SK-N-SH (cell line): ENCODE measurements at regions not wholly inside any gene's neighbourhood (a gene's known extent, or its start where the extent isn't known, plus 50 kb on each side); places are given as distances from the start of the nearest gene placed in this dataset.

Experiments
- CTCF ChIP-seq: fragments of 200-600 bp; sonication (generic); IDR thresholded peaks from 2 replicates; pipeline ENCODE4 v1.6.1; 2017; ENCODE audit warnings: antibody characterized with exemption, mild to moderate bottlenecking, moderate library complexity
- JUND ChIP-seq: IDR thresholded peaks from 2 replicates; pipeline ENCODE4 v1.4.0; 2012
- MAX ChIP-seq: IDR thresholded peaks from 2 replicates; pipeline ENCODE4 v1.4.0; 2012; ENCODE audit warnings: low read depth
- MEF2A ChIP-seq: IDR thresholded peaks from 2 replicates; pipeline ENCODE4 v1.4.0; 2012; ENCODE audit warnings: low read depth, borderline replicate concordance
- MXI1 ChIP-seq: IDR thresholded peaks from 2 replicates; pipeline ENCODE4 v1.6.1; 2012; ENCODE audit warnings: mild to moderate bottlenecking, low read depth, low read length, improper control_type of control experiment
- POLR2AphosphoS5 ChIP-seq: IDR thresholded peaks from 2 replicates; pipeline ENCODE4 v1.6.1; 2012; ENCODE audit warnings: low read depth, low read length
- SIN3A ChIP-seq: IDR thresholded peaks from 2 replicates; pipeline ENCODE4 v1.6.1; 2012; ENCODE audit warnings: low read depth, mild to moderate bottlenecking, low read length, moderate library complexity, borderline replicate concordance
- SMC3 ChIP-seq: IDR thresholded peaks from 2 replicates; pipeline ENCODE4 v1.6.1; 2012; ENCODE audit warnings: low read depth, low read length, improper control_type of control experiment
- TAF1 ChIP-seq: IDR thresholded peaks from 2 replicates; pipeline ENCODE4 v1.6.1; 2012; ENCODE audit warnings: low read depth, mild to moderate bottlenecking, low read length, moderate library complexity, borderline replicate concordance
- YY1 ChIP-seq: IDR thresholded peaks from 2 replicates; pipeline ENCODE4 v1.4.0; 2012; ENCODE audit warnings: low read depth, mild to moderate bottlenecking
- TF ChIP-seq, protein P1 (sequence below): IDR thresholded peaks from 2 replicates; pipeline ENCODE4 v1.6.1; 2012; ENCODE audit warnings: mild to moderate bottlenecking, low read depth, low read length, moderate library complexity
- TF ChIP-seq, protein P2 (sequence below): fragments of 150-350 bp; IDR thresholded peaks from 2 replicates; pipeline ENCODE4 v1.6.1; 2016; ENCODE audit warnings: mild to moderate bottlenecking, low read depth, low read length

DNA sequence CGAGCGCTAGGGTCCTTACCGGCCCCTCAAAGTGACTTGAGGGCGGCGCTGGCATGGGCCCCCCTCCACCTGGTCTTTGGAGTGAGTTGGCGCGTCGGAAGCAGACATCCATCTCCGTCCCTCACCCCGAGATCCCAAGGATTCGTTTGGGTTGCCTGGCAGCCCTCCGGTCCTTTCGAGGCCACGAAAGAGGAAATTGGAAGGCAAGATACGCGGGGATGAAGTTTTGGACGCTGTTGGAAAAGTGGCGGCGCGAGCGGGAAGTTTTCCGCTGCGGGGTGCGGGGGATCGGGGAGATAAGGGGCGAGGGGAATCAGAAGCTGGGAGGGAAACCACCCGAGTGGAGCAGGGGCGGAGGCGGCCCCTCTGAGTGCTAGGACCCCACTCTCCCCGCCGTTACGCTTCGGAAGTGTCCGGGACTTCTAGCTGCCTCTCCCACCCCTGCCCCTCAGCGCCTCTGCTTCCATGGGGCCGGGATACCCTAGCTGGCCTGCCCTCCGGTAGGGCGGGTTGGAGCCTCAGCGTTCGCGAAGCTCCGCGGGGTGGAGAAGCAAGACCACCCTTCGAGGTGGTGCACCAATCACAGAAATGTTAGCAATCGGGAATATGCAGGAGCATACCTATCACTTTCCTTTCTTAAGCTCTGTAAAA lies 57.8 kb downstream of the FRMPD3 start:
- TF ChIP-seq, protein P1, sequence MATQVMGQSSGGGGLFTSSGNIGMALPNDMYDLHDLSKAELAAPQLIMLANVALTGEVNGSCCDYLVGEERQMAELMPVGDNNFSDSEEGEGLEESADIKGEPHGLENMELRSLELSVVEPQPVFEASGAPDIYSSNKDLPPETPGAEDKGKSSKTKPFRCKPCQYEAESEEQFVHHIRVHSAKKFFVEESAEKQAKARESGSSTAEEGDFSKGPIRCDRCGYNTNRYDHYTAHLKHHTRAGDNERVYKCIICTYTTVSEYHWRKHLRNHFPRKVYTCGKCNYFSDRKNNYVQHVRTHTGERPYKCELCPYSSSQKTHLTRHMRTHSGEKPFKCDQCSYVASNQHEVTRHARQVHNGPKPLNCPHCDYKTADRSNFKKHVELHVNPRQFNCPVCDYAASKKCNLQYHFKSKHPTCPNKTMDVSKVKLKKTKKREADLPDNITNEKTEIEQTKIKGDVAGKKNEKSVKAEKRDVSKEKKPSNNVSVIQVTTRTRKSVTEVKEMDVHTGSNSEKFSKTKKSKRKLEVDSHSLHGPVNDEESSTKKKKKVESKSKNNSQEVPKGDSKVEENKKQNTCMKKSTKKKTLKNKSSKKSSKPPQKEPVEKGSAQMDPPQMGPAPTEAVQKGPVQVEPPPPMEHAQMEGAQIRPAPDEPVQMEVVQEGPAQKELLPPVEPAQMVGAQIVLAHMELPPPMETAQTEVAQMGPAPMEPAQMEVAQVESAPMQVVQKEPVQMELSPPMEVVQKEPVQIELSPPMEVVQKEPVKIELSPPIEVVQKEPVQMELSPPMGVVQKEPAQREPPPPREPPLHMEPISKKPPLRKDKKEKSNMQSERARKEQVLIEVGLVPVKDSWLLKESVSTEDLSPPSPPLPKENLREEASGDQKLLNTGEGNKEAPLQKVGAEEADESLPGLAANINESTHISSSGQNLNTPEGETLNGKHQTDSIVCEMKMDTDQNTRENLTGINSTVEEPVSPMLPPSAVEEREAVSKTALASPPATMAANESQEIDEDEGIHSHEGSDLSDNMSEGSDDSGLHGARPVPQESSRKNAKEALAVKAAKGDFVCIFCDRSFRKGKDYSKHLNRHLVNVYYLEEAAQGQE, result no peak
- TF ChIP-seq CTCF (no peak), MEF2A (no peak), TAF1 (no peak), MXI1 (no peak), SIN3A (no peak), MAX (no peak), POLR2AphosphoS5 (no peak), SMC3 (no peak), YY1 (no peak), JUND (no peak)
- TF ChIP-seq, protein P2, sequence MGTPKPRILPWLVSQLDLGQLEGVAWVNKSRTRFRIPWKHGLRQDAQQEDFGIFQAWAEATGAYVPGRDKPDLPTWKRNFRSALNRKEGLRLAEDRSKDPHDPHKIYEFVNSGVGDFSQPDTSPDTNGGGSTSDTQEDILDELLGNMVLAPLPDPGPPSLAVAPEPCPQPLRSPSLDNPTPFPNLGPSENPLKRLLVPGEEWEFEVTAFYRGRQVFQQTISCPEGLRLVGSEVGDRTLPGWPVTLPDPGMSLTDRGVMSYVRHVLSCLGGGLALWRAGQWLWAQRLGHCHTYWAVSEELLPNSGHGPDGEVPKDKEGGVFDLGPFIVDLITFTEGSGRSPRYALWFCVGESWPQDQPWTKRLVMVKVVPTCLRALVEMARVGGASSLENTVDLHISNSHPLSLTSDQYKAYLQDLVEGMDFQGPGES, result no peak
